Upper lobe of left lung (tissue), 6 donors: ENCODE measurements at regions not wholly inside any gene's neighbourhood (a gene's known extent, or its start where the extent isn't known, plus 50 kb on each side); places are given as distances from the start of the nearest gene placed in this dataset.

ENCODE experiments used
- ATAC-seq, 2 donors: fragments of 200-7000 bp; cut with Tn5 transposase; one replicate each; pipeline ENCODE4 v1.9.1; 2022; ENCODE audit warnings: mild to moderate bottlenecking in 2 of 2, moderate library complexity in 2 of 2; ENCODE audit not compliant: low FRiP score in 2 of 2
- DNase-seq, 2 donors: peaks; one replicate each; pipeline ENCODE4 v3.0.0-alpha.2; 2019 to 2020
- H3K27ac ChIP-seq, 4 donors: fragments of 200-600 bp; sonication (generic); one replicate each; pipeline ENCODE4 v1.5.1; 2016 to 2019
- H3K27me3 ChIP-seq, 4 donors: fragments of 200-600 bp; sonication (generic); one replicate each; pipeline ENCODE4 v1.5.1; 2017 to 2019
- H3K36me3 ChIP-seq, 4 donors: fragments of 200-600 bp; sonication (generic); one replicate each; pipeline ENCODE4 v1.5.1; 2016 to 2019
- H3K4me1 ChIP-seq, 4 donors: fragments of 200-600 bp; sonication (generic); one replicate each; pipeline ENCODE4 v1.5.1; 2018 to 2019
- H3K4me3 ChIP-seq, 4 donors: fragments of 200-600 bp; sonication (generic); one replicate each; pipeline ENCODE4 v1.5.1; 2017 to 2019; ENCODE audit warnings: mild to moderate bottlenecking in 2 of 4, moderate library complexity in 1 of 4
- H3K9me3 ChIP-seq, 4 donors: fragments of 200-600 bp; sonication (generic); one replicate each; pipeline ENCODE4 v1.5.1; 2018 to 2019
- CTCF ChIP-seq, 6 experiments: fragments of 450-650 bp in 4 of 6; fragments of 200-600 bp in 2 of 6; sonication (generic) in 2 of 6; IDR thresholded peaks; one replicate each; pipeline ENCODE4 v1.5.1; 2016 to 2019; ENCODE audit warnings: antibody characterized with exemption in 6 of 6
- EP300 ChIP-seq, 4 donors: sonication (generic); formaldehyde crosslinking; IDR thresholded peaks; one replicate each; pipeline ENCODE4 v1.5.1; 2017; ENCODE audit warnings: antibody characterized with exemption in 4 of 4, control low read depth in 2 of 4
- POLR2A ChIP-seq, 4 donors: fragments of 450-650 bp; IDR thresholded peaks; one replicate each; pipeline ENCODE4 v1.5.1; 2016 to 2017; ENCODE audit warnings: antibody characterized with exemption in 4 of 4, mild to moderate bottlenecking in 2 of 4
- POLR2AphosphoS5 ChIP-seq, 2 donors: sonication (generic); formaldehyde crosslinking; IDR thresholded peaks; one replicate each; pipeline ENCODE4 v1.5.1; 2017; ENCODE audit warnings: antibody characterized with exemption in 2 of 2
- WGBS, 2 donors: methylation state at CpG; one replicate each; pipeline ENCODE4 v1.1.5; 2017 to 2018; 5-methylcytosine and 5-hydroxymethylcytosine counted together
- donor health status: DM: no; HTN: no; CAD: no; lungs with moderate emphysema.
- donor health status: DM: no; HTN: yes; CAD: no; lungs with severe emphysema.

GRCh38 chr10:86600296-86600695, 54.1 kb upstream of the OPN4 start:
- no peaks in the 10 kb centered on the region for H3K36me3 ChIP-seq
- peaks cover 0 to 2% (median 0%) of the 10 kb centered on the region in 4 donors for H3K4me1 ChIP-seq
- H3K4me3 ChIP-seq, result no peak overlapping the region
- H3K9me3 ChIP-seq, result no peaks in the 10 kb centered on the region
- ATAC-seq (no peak), DNase-seq (no peak)
- 79 to 84% methylated on average over 2 of the region's 2 CpGs for WGBS, 2 donors
- no peak overlapping the region for H3K27ac ChIP-seq
- TF ChIP-seq EP300 (IDR thresholded peaks at IDR 0.05) (no peak), CTCF (IDR thresholded peaks at IDR 0.05) (no peak), POLR2A (IDR thresholded peaks at IDR 0.05) (no peak), POLR2AphosphoS5 (IDR thresholded peaks at IDR 0.05) (no peak)
- no peaks in the 10 kb centered on the region for H3K27me3 ChIP-seq

DNA sequence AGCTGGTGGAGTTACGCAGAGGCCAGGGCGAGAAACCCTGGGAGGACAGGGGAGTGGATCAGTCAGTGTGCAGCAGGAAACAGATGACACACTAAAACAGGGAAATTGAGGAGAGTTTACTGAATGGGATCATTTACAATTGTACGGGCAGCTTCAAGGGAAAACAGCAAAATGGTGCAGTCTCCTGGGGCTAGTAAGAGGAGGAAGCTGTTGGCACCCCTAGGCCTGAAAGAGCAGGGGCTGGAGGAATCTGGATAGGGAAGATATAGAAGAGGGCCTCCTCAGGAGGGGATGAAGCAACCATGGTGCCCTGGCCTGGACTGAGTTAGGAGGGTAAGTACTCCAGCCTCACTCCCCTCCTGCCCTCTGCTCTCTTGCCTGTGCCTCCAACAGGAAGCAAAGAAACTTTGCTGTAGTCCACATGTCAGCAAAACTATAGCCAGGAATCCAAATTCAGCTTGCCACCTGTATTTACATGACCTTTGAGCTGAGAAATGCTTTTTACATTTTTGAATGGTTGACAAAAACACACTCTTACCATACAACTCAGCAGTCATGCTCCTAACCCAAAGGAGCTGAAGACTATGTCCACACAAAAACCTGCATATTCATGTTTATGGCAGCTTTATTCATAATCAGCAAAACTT, 52.3 kb upstream of the OPN4 start:
- no peak overlapping the region for H3K27ac ChIP-seq
- no peak for TF ChIP-seq POLR2A (IDR thresholded peaks at IDR 0.05)
- TF ChIP-seq CTCF (IDR thresholded peaks at IDR 0.05), result no peak
- no peak for TF ChIP-seq EP300 (IDR thresholded peaks at IDR 0.05)
- no peak for TF ChIP-seq POLR2AphosphoS5 (IDR thresholded peaks at IDR 0.05)
- H3K4me1 ChIP-seq, result peaks cover 0 to 2% (median 0%) of the 10 kb centered on the region in 4 donors
- ATAC-seq (no peak), DNase-seq (no peak)
- no peaks in the 10 kb centered on the region for H3K36me3 ChIP-seq
- 83 to 84% methylated on average over 3 of the region's 3 CpGs for WGBS, 2 donors
- no peaks in the 10 kb centered on the region for H3K9me3 ChIP-seq
- H3K4me3 ChIP-seq, result no peak overlapping the region
- H3K27me3 ChIP-seq, result no peaks in the 10 kb centered on the region

DNA sequence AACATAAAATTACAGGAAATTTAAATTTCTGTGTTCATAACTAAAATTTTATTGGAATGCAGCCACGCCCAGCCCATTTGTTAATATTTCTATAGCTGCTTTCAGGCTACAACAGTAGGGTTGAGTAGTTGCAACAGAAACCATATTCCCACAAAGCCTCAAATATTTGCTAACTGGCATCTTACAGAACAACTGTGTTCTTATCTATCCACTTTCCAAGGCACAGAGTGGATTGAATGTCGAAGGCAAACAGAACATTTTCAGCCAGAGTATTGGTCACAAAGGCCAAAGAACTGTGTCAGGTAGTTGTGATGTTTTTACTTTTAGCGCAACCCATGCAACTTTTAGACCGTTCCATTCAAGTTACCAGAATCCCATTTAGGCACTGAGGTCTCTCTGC, 51.1 kb upstream of the OPN4 start:
- no peak overlapping the region for H3K4me3 ChIP-seq
- 62 to 78% methylated on average over 4 of the region's 4 CpGs for WGBS, 2 donors
- no peaks in the 10 kb centered on the region for H3K27me3 ChIP-seq
- H3K4me1 ChIP-seq, result peaks cover 0 to 2% (median 0%) of the 10 kb centered on the region in 4 donors
- ATAC-seq, result peak in 1 of 2 donors; percentile 58
- TF ChIP-seq POLR2AphosphoS5 (IDR thresholded peaks at IDR 0.05) (no peak), EP300 (IDR thresholded peaks at IDR 0.05) (no peak), CTCF (IDR thresholded peaks at IDR 0.05) (no peak), POLR2A (IDR thresholded peaks at IDR 0.05) (no peak)
- H3K9me3 ChIP-seq, result no peaks in the 10 kb centered on the region
- no peak for DNase-seq
- H3K27ac ChIP-seq, result no peak overlapping the region
- no peaks in the 10 kb centered on the region for H3K36me3 ChIP-seq
